Activated CD8-positive, alpha-beta memory T cell treated with anti-CD3 and anti-CD28 coated beads, Interleukin-2, amount 10 ng/mL, durations not matched to agents 7 days and 5 days (primary cell): ENCODE measurements at regions not wholly inside any gene's neighbourhood (a gene's known extent, or its start where the extent isn't known, plus 50 kb on each side); places are given as distances from the start of the nearest gene placed in this dataset.

Source experiments
- ATAC-seq: fragments of 150-1000 bp; cut with Tn5 transposase; one replicate; pipeline ENCODE4 v1.10.0; 2021; ENCODE audit warnings: moderate library complexity
- CTCF ChIA-PET: fragments of 350-600 bp; sonication (Branson Sonifier 250); formaldehyde crosslinking; loops from one replicate; lab custom pipeline; 2021; ENCODE audit warnings: antibody characterized with exemption; lab: Charles Lee
- DNase-seq: peaks from one replicate; pipeline ENCODE4 v3.0.0-alpha.2; 2020
- H3K27ac Mint-ChIP-seq: one replicate; pipeline ENCODE4 v1.8.0; 2021; ENCODE audit warnings: mild to moderate bottlenecking, mixed read lengths
- H3K27me3 Mint-ChIP-seq: one replicate; pipeline ENCODE4 v1.8.0; 2021; ENCODE audit warnings: mixed read lengths
- H3K36me3 Mint-ChIP-seq: one replicate; pipeline ENCODE4 v1.8.0; 2021; ENCODE audit warnings: mild to moderate bottlenecking, mixed read lengths
- H3K4me1 Mint-ChIP-seq: one replicate; pipeline ENCODE4 v1.8.0; 2021; ENCODE audit warnings: mixed read lengths
- H3K4me3 Mint-ChIP-seq: one replicate; pipeline ENCODE4 v1.8.0; 2021; ENCODE audit warnings: mild to moderate bottlenecking, moderate library complexity, mixed read lengths
- H3K9me3 Mint-ChIP-seq: one replicate; pipeline ENCODE4 v1.8.0; 2022; ENCODE audit warnings: low read depth, mixed read lengths

DNA sequence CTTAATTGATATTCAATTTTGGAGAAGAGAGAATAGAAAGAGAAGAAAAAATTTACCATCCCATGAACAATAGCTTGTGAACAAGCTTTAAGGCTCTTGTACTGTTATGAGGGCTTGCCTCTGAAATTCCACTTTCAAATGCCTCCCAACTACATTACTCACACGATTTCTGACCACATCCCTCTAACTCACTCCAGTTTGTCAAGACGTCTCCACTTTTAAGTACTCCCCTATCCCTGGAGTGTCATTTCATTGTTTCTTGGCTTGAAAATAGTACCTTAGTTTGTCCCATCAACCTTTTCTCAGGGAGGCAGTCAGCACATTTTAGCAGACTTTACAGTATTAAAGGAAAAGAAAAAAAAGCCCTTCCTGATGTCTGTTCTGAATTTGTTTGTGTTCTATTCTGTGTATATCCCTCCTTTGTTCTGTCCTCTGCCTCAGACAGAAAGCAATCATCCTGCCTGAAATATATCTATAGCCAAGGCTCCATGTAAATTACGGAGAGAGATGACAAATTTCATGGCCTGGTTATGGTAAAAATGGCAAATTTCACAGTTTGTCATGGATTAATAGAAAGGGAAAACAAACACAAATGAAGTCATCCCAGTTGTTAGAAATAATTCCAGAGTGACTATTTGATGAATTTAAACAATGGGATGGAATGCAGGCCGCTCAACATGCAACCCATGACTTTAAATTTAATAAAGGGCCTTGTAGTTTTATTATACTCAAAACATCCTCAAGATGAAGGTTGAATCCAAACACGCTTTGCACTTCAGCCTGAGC is 228.8 kb downstream of the ETAA1 start:
- no peak for DNase-seq
- H3K4me3 Mint-ChIP-seq: no peak overlapping the region
- H3K36me3 Mint-ChIP-seq: no peaks in the 10 kb centered on the region
- no peaks in the 10 kb centered on the region for H3K4me1 Mint-ChIP-seq
- CTCF ChIA-PET: no interaction called here
- H3K27ac Mint-ChIP-seq: no peak overlapping the region
- no peak for ATAC-seq
- no peaks in the 10 kb centered on the region for H3K27me3 Mint-ChIP-seq
- no peaks in the 10 kb centered on the region for H3K9me3 Mint-ChIP-seq

DNA sequence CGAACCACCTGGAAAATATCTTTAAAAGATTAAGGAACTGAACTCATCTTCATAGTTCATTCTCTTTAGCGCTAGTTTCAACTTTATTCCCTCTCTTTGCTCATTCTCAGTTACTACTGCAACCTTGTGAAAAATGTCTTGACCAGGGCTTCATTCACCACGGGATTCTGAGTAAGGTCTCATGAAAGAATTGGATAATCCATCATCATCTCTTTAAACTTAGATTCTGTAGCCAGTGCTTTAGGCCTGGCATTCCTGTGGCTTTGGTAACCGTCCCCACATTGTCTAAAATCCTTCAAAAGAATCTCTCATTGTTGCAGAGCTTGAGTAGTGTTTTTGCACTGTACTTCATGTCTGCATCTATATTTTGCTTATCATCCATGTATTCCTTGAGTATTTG is 229.5 kb downstream of the ETAA1 start:
- Mint-ChIP-seq H3K9me3 (no peaks in the 10 kb centered on the region), H3K27me3 (no peaks in the 10 kb centered on the region), H3K27ac (no peak overlapping the region), H3K36me3 (no peaks in the 10 kb centered on the region), H3K4me1 (no peaks in the 10 kb centered on the region), H3K4me3 (no peak overlapping the region)
- ATAC-seq (no peak), DNase-seq (no peak)
- CTCF ChIA-PET: no interaction called here

GRCh38 chr2:67627456-67628207 is 230.5 kb downstream of the ETAA1 start:
- no peaks in the 10 kb centered on the region for H3K27me3 Mint-ChIP-seq
- H3K4me3 Mint-ChIP-seq: no peak overlapping the region
- H3K36me3 Mint-ChIP-seq: no peaks in the 10 kb centered on the region
- CTCF ChIA-PET: no interaction called here
- H3K4me1 Mint-ChIP-seq: no peaks in the 10 kb centered on the region
- DNase-seq (no peak), ATAC-seq (no peak)
- no peak overlapping the region for H3K27ac Mint-ChIP-seq
- no peaks in the 10 kb centered on the region for H3K9me3 Mint-ChIP-seq

DNA sequence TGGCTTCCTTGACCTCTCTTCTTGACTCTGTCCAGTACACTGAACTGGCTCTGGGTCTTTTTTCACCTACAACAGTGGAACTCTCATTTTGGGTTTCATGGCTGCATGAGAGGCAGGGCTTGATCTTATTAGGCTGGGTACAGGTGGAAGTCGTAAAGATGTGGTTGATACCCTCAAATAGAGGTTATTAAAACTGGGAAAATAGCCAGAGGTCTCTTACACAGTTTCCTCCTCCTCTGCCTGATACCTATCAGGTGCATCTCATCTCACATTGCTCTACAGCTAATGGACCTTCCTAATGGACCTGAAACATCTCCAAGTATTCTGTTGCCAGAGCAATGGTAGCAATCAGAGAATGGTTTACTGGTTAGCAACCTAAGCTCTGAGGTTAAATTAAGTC is 231.8 kb downstream of the ETAA1 start:
- CTCF ChIA-PET: no interaction called here
- Mint-ChIP-seq H3K27ac (no peak overlapping the region), H3K9me3 (no peaks in the 10 kb centered on the region), H3K27me3 (no peaks in the 10 kb centered on the region), H3K4me3 (no peak overlapping the region), H3K36me3 (no peaks in the 10 kb centered on the region), H3K4me1 (no peaks in the 10 kb centered on the region)
- DNase-seq (no peak), ATAC-seq (no peak)

DNA sequence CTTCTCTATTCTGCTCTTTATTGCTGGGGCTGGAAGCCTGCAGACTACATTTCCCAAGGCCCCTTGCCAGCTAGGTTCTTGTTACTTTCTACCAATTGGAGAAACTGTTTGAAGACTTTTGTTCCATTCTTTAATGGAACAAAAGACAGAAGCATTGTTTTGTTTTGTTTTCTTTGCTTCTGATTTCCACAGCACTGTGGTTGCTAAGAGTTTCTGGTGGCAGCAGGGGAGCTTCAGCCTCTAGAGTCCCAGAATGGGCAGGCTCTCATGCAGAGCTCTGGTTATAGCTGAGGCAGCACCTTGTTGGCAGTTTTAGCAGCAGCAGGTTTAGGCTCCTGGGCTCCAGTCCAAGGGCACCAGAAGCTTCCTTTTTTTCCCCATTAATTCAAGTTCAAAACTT is 234.3 kb downstream of the ETAA1 start:
- Mint-ChIP-seq H3K27me3 (no peaks in the 10 kb centered on the region), H3K4me1 (no peaks in the 10 kb centered on the region), H3K36me3 (no peaks in the 10 kb centered on the region), H3K27ac (no peak overlapping the region), H3K4me3 (no peak overlapping the region), H3K9me3 (no peaks in the 10 kb centered on the region)
- ATAC-seq (no peak), DNase-seq (no peak)
- CTCF ChIA-PET: no interaction called here

- H3K27me3 Mint-ChIP-seq: no peaks in the 10 kb centered on the region
- no peaks in the 10 kb centered on the region for H3K9me3 Mint-ChIP-seq
- no peak for DNase-seq
- CTCF ChIA-PET: no interaction called here
- no peaks in the 10 kb centered on the region for H3K4me1 Mint-ChIP-seq
- no peaks in the 10 kb centered on the region for H3K36me3 Mint-ChIP-seq
- H3K4me3 Mint-ChIP-seq: no peak overlapping the region
- H3K27ac Mint-ChIP-seq: no peak overlapping the region
- no peak for ATAC-seq
These were observed 236.2 kb downstream of the ETAA1 start for GRCh38 chr2:67633212-67633856.

- DNase-seq: no peak
- CTCF ChIA-PET: no interaction called here
- ATAC-seq: no peak
- Mint-ChIP-seq H3K36me3 (no peaks in the 10 kb centered on the region), H3K9me3 (no peaks in the 10 kb centered on the region), H3K4me1 (no peaks in the 10 kb centered on the region), H3K27me3 (no peaks in the 10 kb centered on the region), H3K4me3 (no peak overlapping the region), H3K27ac (no peak overlapping the region)
These were observed 241.0 kb downstream of the ETAA1 start for GRCh38 chr2:67638146-67638545.

DNA sequence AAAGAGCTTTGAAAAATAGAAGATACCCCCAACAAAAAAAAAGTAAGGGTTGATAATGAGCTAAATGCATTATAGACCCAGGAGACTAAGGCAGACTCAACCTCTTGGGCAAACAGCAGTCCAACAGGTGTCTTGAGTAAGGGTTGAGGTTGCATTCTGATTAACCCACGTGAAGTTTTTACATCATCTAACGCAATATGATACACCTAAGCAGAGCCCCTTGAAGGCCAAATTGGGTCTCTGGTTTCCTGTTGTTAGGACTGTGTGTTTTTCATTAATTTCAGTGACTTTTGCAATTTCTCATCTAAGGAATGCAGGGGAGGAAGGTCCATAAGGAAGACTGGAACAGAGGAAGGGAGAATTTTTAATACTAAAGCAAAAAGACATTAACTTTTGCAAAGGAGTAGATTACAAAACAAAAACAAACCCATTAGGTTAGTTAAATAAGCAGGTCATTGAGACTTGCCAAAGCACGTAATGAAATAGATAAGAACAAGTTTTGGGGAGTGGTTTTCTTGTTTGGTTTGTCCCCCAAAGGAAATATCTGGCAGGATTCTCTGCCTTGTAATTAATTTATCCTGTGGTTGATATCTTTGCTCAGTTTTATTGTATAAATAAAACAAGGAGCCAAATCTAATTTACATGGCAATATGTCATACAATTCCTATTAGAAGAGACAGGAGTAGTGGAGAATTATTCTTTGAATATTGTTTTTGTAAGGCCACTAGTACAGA is 244.3 kb downstream of the ETAA1 start:
- no peaks in the 10 kb centered on the region for H3K36me3 Mint-ChIP-seq
- CTCF ChIA-PET: no interaction called here
- no peaks in the 10 kb centered on the region for H3K9me3 Mint-ChIP-seq
- H3K4me1 Mint-ChIP-seq: no peaks in the 10 kb centered on the region
- ATAC-seq: no peak
- no peak overlapping the region for H3K4me3 Mint-ChIP-seq
- H3K27me3 Mint-ChIP-seq: no peaks in the 10 kb centered on the region
- no peak for DNase-seq
- no peak overlapping the region for H3K27ac Mint-ChIP-seq

DNA sequence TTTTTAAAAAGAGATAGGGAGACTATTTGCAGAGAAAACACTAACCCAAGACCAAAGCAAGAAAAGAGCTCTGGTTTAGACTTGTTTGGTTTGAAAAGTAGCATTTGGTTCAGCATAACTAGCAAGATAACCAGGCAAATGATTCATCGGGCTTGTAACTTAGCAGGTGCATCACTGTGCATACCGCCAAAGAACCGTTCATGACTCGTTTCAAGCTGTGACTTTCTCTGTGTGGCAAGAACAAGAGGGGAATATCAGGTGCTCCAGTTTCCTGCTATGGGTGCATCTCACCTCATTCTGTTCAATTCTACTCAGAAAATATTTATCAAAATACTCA is 244.9 kb downstream of the ETAA1 start:
- H3K9me3 Mint-ChIP-seq: no peaks in the 10 kb centered on the region
- CTCF ChIA-PET: no interaction called here
- no peak overlapping the region for H3K27ac Mint-ChIP-seq
- DNase-seq (no peak), ATAC-seq (no peak)
- no peaks in the 10 kb centered on the region for H3K4me1 Mint-ChIP-seq
- no peaks in the 10 kb centered on the region for H3K36me3 Mint-ChIP-seq
- no peaks in the 10 kb centered on the region for H3K27me3 Mint-ChIP-seq
- no peak overlapping the region for H3K4me3 Mint-ChIP-seq

DNA sequence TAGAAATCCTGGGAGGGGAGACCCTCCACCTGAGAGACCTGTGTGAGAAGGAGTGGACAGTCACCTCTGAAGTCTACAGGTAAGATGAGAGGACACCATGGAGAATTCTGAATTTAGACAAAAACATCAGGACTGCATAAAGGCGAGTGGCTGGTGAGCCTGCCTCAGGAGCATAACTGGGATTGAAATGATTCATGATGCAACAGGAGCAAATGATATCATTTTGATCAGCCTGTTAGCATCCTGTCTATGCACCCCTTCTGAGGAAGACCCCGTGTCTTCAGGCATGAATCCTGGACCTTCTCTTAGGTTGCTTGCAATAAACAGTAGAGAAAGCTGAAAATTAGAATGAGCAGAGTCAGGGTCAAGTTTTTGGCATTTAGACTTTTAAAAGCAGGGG is 245.8 kb downstream of the ETAA1 start:
- Mint-ChIP-seq H3K36me3 (no peaks in the 10 kb centered on the region), H3K27ac (no peak overlapping the region), H3K9me3 (no peaks in the 10 kb centered on the region), H3K4me3 (no peak overlapping the region), H3K27me3 (no peaks in the 10 kb centered on the region), H3K4me1 (no peaks in the 10 kb centered on the region)
- CTCF ChIA-PET: no interaction called here
- DNase-seq: no peak
- ATAC-seq: no peak

DNA sequence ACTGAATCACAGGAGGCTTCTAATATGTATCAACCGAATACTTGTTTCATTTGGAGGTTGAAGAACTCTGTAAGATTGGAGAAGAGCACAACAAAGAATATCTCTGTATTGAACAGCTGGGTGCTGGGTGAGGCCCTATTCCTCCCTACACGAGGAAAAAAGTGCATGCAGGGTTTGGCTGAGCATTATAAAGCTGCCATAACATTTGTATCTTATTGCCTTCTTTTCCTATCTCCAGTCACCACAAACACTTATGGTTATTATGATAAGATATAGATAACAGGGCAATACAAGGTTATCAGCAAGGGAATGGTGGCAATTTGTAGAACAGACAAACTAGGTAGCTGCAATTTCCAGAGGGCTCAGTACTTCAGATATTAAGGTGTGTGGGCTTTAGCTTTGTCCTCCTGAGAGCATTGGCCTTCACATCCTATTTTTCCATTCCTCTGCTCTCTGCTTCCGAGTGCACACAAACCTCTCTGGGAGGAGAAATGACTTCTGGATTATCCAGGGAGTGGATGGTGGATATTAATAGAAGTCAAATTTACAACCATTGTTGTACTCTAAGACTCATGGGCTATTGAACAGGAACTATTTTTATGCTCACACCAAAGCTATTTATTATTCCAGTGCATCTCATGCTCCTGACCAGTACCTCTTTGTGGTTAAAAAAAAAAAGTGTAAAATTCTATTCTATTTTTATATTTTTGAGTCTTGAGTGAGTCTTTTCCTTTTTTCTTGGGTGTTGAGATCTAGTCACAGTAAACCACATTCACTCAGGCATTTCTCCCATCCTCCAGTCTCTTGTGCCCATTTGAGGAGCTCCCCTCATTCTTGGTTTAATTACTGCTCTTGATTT is 248.4 kb downstream of the ETAA1 start:
- H3K4me1 Mint-ChIP-seq: no peaks in the 10 kb centered on the region
- no peaks in the 10 kb centered on the region for H3K36me3 Mint-ChIP-seq
- CTCF ChIA-PET: no interaction called here
- DNase-seq (no peak), ATAC-seq (no peak)
- no peak overlapping the region for H3K4me3 Mint-ChIP-seq
- H3K9me3 Mint-ChIP-seq: no peaks in the 10 kb centered on the region
- H3K27me3 Mint-ChIP-seq: no peaks in the 10 kb centered on the region
- no peak overlapping the region for H3K27ac Mint-ChIP-seq

GRCh38 chr2:67646714-67647333 is 249.7 kb downstream of the ETAA1 start:
- no peaks in the 10 kb centered on the region for H3K36me3 Mint-ChIP-seq
- no peak for DNase-seq
- no peaks in the 10 kb centered on the region for H3K27me3 Mint-ChIP-seq
- no peak overlapping the region for H3K27ac Mint-ChIP-seq
- H3K4me3 Mint-ChIP-seq: no peak overlapping the region
- no peaks in the 10 kb centered on the region for H3K9me3 Mint-ChIP-seq
- CTCF ChIA-PET: no interaction called here
- no peak for ATAC-seq
- H3K4me1 Mint-ChIP-seq: no peaks in the 10 kb centered on the region
